ENCODE measurements at regions not wholly inside any gene's neighbourhood (a gene's known extent, or its start where the extent isn't known, plus 50 kb on each side); places are given as distances from the start of the nearest gene placed in this dataset.

DNA sequence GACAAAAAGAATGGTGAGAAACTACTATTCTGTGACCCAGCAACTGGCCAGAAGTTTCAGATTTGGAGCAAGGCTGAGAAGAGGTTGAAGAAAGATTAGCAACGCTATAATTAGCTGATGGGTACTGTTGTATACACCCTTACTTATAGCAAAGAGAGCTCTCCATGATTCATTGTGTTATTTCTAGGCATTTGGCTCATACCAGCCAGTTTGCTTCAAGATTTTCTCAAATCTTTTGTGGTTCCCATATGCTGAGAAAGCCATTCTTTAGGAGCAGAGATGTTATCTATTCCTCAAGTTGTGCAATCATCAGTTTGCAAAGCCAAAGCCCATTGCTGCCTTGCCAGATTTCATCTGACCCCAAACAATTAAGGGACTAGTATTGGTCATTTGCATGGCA lies 179.4 kb downstream of the ETS1 start:
- DNase-seq: no peak

DNA sequence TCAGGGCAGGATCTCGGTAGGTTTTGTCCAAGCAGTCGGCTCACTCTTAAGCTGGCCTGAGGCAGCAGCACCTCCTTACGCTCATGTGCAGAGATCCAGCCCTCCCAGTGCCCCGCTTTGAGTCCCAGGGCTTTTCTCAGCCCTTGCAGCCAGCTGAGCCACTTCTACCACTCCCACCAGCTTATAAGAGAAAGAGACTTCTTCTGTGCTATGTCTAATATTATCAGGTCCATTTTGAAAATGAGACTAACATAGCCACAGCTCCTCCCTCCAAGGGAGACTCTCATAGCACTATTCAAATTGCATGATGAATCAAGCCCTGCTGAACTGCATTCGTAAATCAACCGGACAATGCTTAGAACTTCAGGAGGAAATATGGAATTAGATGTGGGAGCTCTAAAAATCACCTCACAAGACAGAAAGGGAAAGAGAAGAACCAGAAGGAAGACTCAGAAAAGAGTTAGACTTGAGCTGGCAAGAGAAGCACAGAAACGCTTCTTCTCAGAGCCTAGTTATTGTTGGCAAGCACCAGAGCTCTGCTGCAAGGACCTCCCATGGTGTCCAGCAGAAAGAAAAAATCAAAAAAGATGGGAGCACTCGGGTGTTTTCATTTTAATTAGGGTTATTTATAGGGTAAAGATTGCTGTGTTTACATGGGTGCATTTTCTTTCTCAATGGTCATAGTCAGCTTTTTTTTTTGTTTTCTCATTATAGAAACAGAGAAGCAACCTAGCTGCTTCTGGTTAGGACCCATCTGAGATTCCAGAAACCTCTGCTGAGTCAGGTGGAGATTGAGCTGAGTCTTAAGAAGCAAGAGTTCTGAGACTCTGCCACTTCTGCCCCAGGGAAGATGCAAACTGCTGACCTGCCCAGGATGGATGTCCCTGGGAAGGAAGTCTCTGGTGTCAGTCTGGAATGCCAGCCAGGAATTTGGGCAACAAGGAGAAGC lies 181.4 kb downstream of the ETS1 start:
- DNase-seq: no peak

DNA sequence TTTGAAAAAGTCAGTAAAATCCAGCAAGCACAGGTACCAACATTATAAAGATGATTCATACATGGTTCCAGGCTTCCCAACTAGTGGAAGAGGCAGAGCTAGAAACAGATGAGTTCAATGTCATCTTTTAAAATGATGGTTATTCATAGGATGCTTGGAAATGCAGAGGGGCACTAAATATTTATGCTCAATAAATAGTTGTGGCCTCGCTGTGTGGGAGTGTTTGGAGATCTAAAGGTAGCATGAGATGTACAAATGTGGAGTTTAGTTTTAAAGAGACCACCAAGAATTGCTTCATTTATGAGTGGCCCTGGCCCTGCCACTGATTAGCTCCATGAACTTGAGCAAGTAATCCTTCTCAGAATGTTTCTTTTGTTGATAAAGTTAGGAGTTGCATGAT lies 182.2 kb downstream of the ETS1 start:
- no peak for DNase-seq

DNA sequence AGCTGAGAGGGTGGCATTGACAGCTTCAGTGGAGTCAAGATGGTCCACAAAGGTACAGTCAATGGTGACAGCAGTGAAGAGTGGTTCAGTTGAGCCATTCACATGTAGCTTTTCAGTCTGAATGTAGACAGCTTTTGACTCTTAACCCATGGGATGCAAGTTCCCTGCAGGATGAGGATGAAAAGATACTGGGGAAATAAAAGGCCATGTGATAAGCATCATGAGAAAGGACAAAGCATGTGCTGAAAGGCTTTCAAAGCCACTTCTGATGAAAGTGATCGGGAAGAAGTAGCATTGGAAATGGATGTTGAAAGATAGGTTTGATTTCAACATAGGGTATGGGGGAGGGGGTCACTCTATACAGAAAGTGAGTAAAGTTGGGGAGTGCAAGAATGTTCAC lies 182.9 kb downstream of the ETS1 start:
- DNase-seq: no peak

DNA sequence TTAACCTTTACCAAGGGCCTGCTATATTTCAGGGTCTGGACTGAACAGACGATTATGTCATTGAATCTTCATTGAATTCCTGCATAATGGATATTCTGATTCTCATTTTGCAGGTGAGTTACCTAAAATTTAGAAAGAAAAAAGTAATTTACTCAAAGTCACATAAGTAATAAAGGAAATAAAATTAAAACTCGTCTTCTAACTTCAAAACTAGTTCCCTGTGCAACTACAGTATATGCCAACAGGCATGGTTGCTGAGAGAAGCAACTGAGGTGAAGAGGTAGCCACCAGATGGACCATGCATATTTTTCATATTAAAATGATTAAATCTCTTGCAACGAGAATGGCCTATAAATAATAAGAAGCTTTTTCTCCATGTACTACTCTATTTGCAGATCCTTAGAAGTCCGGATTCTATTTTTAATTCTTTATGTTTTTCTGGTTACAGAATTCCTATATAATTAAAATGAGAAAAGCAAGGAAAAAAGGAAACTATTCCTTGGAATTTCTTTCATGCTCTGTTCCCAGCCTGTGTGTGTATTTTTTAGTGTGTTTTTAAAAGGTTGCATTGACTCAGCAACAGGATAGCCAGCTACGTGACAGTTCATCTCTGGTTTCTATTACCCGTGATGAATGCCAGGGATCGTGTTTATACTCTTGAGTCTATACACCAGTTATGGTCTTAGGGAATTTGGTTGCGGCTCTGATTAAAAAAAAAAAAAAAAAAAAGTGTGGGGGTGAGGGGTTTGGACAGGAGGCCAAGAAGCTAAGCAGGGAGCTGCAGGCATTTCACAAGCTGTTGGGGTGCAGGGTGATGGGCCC lies 186.8 kb downstream of the ETS1 start:
- no peak for DNase-seq

DNA sequence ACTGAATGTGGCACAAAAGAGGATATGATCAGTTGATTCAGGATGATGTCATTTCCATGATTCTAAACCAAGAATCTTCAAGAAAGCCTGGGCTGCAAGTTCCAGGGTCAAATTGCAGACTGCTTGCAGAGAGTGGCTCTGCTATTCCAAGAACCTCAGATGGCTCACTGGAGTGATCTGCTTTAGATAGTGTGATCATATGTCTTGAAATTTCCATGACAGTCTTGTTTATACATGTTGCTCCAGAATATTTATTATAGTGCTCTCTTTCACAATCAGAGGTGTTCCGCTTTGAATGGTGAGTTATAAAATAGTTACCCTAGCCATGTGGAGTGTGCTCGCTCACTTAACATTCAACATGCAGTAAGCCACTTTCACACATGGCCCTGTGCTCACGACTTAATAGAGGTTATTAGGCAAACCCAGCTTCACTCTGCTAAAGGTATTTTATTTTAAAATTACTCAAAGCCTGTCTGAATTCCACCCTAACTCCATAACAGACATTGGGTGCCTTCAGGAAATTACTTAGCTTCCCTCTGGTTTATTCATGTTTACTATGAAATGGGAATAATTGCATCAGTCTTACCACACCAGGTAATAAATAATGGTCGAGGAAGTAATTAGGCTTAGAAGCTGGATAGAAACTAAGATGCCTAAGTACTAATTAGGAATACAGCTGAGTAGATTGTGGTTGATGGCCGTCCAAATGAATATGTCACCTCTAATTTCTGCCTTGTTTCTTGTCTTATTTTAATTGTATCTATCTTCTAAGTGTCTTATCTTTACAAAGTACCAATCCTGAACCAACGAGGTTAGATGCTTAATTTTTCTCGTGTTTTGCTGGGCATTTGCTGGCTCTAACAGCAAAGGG lies 187.9 kb downstream of the ETS1 start:
- no peak for DNase-seq

DNA sequence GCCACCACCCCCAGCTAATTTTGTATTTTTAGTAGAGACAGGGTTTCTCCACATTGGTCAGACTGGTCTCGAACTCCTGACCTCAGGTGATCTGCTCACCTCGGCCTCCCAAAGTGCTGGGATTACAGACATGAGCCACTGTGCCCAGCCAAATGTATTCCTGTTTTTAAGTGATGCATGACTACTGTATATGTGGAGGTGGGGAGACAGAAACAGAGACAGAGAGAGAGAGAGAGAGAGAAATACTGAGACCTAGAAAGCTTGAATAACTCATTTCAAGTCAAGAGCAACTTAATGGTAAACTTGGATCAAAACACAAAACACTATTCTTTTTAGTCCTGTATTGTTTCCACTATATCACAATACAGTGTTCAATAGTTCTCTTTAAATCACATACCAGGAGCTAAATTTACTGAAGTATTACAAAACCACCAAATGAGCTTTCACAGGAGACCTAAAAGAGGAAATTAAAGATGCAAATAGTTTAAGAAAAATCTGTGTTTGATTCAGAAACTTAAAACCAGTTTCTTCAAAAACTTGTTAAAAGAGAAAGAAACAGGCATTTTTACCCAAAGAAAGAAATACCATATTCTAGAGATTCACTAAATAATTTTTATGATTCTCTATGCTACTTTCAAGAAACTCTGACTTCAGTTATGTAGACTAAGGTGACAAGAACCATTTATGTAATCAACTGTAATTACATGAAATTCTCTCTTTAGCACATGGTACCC lies 188.7 kb downstream of the ETS1 start:
- DNase-seq: no peak

DNA sequence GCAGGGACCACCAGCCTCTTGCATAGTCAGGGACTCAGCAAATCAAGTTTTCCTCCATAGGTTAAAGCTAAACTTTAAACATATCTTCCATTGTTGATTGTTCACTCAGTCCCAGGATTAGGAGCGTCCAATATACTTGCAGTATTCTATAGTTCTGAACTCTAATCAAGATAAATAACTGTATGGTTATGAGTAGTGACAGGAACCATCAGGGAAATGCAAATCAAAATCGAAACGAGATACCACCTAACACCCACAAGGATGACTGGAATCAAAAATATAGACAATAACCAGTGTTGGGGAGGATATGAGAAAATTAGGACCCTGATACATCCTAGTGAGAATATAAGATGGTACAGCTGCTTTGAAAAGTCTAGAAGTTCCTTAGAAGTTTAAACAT lies 190.0 kb downstream of the ETS1 start:
- DNase-seq: no peak

DNA sequence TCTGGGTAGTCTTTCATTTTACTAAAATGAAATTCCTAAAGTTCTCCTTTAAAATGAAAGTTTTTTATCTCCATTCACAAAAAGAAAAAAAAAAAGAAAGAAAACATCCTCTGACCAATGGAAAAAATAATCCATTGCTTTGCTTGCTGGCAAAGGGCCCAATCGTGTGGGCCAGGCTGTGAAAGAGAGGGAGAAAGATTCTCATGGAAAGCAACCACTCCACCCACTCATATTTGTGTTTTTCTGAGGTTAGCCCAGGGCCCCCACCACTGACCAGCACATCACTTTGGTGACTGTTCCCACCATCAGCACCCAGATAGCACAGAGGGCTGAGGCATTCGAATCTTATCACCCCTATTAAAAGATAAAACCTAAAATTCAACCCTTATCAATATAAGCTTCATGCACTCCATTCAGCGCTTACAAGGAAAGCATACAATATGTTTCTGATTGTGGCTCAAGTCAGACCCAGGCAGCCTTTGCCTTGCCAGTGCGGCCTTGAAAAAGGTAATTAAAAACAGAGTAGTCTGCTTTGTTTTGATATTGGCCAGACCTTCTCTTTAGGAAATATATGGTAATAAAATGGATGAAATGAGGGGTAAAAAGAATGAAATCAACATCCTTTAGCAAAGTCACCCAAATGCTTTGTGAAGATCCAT lies 192.8 kb downstream of the ETS1 start:
- DNase-seq: no peak

DNA sequence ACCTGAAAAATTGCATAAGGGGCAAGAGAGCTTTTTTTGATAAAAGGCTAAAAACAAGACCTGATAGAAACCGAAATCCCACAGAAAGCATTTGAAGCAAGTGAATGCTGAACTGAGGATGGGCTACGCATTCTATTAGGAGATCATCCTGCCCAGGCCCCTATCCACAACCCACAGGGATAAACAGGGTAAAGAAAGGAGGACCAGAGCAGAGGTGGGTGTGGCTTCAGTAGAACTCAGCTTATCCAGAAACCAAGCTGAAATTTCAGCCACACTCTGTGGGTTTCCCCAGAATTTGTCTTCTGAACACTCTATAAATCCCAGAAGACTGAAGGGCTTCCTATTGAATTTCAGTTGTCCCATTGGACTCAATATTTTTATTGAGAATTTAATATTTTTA lies 195.1 kb downstream of the ETS1 start:
- DNase-seq: no peak

DNA sequence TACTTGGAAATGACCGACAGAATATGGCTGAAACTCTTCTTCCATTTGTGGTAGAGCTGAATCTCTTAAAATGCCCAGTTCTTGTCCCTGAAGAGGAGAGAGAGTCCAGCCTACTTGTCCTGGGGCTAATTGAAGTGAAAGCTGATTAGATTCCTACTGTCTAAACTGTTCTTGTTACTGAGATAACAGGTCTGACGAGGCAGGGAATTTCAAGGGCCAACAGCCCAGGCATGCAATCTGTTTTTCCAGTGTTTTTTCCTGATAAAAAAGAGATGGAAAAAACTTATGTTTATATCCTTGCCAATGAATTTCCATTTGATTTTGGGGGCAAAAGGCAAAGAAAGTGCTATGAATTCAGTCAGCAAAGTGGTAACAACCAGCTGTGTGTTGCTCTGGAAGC lies 195.5 kb downstream of the ETS1 start:
- DNase-seq: no peak

DNA sequence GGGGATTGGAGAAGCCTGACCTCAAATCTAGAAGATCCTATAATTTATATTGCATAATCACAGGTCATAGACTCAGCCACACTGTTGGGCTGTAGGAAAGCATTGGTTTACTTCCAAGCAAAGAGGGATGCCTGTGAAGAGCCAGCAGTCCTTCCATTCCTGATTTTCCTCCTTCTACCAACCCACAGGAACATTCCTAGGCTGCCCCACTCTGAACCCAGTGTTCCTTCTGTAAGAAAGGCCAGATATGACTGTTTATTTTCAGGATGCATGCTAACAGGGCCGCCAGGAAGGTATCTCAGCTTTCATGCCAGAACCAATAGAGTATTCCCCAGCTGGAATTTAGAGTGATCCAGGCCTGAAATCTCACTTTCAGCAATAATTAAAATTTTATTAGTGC lies 197.1 kb downstream of the ETS1 start:
- DNase-seq: no peak

DNA sequence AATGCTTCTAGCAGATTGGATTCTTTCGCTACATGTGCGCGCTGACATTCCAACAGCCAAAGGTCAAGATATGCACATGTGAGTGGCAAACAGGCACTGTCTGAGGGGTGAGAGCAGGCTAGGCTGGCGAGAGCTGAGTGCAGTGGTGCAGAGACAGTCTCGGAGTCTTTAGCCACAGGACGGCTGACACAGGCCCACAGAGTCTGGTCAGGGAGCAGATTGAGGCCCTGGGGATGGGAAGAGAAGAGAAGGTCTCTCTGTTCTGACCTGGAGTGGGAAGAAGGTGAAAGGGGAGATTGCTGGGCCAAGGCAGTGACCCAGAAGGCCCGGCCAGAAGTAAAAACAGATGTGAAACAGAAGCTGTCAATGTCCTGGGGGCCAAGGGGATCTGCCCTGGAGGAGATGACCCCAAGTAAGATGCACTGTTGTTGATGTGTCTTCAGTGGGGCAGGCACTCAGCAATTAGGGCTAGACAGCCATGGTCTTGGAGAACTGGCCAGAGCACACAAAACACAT lies 197.8 kb downstream of the ETS1 start:
- no peak for DNase-seq

DNA sequence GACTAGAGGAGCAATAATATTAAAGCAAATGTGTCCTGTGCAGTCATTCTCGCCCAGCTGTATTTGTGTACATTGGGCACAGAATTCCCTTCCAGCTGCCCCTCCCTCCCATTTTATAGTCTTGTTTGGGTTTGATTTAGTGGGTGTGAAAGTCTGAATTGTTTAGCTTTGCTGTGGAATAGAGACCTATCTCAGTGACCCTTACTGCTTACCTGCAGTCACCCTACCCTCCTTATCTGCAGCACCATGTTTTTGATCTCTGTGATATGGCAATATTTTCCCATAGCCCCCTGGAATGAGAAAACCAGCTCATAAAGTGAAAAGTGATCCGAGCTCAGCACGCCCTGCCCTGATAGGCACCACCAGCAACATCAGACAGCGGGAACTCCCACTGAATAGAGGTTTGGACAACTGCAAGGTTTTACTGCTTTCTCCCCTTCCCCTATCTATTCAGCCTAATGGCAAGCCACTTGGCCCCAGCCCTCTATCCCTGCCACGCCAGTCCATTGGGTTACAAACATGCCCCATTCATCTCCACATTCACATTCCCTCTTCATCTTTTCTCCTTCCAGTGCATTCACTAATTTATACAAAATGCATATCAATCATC lies 199.0 kb downstream of the ETS1 start:
- DNase-seq: no peak

DNA sequence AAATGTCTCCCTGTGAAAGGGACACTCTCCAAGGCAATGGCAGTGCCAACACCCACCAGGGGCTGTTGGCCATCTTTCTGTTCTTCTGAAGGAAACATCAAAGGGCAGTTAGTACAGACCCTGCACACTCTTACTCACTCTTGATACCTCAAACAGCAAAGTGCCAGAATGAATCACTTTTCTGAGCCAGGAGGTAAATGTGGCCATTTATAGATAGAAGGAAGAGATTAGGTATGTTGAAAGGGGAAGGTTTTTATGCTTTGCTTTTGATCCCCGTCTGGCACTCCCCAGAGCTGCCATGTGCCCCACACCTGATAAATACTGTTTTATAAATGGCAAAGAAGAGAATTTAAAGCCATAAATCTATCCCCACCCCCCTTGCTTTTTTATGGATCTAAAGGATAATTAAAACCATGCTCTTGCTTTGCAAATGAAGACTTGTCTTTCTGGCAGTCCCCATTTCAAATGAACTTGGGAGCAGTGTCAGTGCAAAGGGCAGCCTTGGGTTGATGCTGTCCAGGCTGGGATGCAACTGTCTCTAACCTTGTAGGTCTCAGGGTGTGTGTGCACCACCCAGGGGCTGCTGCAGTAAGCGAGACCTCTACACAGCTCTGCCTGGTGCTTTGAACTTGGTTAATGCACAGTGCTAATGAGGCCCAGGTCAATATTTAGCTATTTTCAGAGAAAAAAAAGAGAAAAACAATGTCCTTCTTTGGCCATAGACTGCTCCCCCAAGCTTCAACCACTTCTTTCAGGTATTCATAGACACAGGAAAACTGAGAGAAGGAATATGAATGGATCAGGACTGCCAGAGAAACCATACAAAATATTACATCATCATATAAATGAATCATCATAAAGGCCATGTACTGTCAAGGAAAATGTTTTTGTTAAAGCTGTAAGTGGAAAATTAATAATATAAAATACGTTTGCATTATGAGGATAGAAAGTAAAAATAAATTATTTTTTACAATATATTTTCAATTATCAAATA lies 207.5 kb downstream of the ETS1 start:
- no peak for DNase-seq

DNA sequence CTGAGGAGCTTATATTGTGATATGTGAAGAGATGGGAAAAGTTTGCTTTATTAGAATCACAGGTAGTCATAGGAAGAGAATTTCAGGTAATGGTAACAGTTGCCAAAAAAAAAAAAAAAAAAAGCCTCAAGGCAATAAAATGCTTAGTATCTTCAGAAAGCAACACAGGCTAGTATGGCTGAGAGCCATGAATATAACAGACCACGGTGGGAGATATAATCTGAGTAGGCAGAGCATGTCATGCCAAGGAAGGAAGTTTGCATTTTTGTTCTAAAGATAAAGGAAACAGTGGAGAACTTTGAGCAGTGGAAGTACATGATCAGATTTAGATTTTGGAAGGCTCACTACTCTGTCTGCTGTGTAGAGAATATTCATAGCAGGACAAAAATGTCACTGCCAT lies 211.4 kb downstream of the ETS1 start:
- DNase-seq: no peak

DNA sequence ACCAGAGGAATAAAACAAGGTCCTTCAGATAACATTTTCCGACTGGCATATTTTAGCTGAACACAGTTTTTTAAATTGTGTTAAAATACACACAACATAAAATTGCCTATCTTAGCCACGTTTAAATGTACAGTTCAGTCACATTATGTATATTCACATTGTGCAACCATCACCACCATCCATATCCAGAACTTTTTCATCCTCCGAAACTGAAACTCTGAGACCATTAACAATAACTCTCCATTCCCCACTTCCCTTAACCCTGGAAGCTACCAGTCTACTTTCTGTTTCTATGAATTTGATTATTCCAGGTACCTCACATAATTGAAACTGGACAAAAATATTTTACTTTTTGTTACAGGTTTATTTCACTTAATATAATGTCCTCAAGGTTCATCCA lies 213.3 kb downstream of the ETS1 start:
- DNase-seq: no peak

DNA sequence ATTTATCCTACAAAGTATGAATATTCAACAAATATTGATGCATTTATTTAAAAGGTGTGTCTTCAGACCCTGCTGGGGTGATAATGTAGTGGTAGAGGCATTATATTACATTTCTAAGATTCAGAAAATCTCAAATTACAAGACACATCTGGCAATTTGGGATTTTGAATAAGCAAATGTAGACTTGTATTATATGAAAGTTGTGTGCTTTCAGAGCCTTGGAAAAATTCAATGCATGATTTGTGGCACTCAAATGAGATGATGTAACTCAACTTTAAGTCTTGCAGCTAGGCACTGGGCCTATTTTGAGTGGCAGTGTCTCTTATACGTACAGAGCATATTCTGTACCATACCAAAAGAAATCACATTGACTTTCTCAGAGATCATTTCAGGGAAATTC lies 214.4 kb downstream of the ETS1 start:
- no peak for DNase-seq

DNA sequence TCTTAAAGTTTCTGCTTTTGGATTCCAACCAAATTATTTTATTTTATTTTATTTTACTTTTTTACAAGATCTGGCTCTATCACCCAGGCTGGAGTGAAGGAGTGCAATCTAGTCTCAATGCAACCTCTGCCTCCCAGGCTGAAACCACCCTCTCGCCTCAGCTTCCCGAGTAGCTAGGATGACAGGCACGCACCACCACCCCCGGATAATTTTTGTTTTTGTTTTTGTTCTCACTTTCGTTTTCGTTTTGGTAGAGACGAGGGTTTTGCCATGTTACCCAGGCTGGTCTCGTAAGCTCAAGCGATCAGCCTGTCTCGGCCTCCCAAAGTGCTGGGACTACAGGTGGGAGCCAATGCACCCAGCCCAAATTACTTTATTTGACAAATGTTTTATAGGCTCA lies 219.8 kb downstream of the ETS1 start:
- no peak for DNase-seq

DNA sequence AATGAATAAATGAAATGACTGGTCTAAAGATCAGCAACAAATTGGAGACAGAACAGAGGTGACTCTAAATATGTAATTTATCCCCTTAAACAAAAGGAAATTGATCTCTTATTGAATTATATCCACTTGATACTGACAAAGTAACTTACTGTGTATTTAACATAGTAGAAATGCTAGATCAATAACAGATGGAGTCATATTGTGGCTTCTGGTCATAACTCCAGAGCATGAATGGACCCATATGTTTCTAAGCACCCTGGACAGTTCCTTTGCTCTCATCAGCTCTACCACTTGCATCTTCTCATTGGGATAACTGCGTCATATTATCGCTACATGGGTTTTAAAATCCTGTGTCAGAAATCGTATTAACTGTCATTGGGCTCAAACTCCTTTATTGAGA lies 222.3 kb downstream of the ETS1 start:
- DNase-seq: peak; percentile 39

Data from kidney glomerular epithelial cell (primary cell).